ENCODE measurements at regions not wholly inside any gene's neighbourhood (a gene's known extent, or its start where the extent isn't known, plus 50 kb on each side); places are given as distances from the start of the nearest gene placed in this dataset.

DNA sequence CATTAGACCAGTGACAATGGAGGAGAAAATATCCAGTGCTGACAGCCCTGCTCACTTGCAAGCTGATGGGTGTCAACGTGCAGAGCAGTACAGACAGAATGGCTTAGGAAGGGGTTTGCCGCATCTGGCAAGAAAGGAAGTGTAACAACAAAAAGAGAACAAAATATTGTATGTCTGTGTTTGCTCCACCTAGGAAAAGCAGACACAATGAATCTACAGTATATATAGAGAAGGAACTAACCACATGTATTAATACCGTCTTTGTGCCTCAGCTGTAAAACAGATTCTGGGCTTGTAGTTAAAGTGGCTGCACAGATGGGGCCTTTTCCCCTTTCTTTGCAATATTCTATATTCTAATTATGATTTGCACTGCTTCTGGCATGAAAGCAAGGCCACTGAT lies 281.1 kb upstream of the MEOX2 start:
- no peaks in the 10 kb centered on the region for H3K9me3 ChIP-seq (ENCODE audit: control insufficient read depth, insufficient read depth, low read depth, low read length)
- no peak overlapping the region for H3K27ac ChIP-seq (ENCODE audit: low read length)
- DNase-seq (ENCODE audit: low read depth, low spot score) (no peak), ATAC-seq (no peak)
- no peak for TF ChIP-seq POLR2AphosphoS5 (IDR thresholded peaks at IDR 0.05; ENCODE audit: low read depth, low read length)
- TF ChIP-seq, protein P1, sequence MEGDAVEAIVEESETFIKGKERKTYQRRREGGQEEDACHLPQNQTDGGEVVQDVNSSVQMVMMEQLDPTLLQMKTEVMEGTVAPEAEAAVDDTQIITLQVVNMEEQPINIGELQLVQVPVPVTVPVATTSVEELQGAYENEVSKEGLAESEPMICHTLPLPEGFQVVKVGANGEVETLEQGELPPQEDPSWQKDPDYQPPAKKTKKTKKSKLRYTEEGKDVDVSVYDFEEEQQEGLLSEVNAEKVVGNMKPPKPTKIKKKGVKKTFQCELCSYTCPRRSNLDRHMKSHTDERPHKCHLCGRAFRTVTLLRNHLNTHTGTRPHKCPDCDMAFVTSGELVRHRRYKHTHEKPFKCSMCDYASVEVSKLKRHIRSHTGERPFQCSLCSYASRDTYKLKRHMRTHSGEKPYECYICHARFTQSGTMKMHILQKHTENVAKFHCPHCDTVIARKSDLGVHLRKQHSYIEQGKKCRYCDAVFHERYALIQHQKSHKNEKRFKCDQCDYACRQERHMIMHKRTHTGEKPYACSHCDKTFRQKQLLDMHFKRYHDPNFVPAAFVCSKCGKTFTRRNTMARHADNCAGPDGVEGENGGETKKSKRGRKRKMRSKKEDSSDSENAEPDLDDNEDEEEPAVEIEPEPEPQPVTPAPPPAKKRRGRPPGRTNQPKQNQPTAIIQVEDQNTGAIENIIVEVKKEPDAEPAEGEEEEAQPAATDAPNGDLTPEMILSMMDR (IDR thresholded peaks at IDR 0.05) = no peak
- no peak for TF ChIP-seq SIN3A (IDR thresholded peaks at IDR 0.05; ENCODE audit: borderline replicate concordance, insufficient read depth, low read depth, low read length)
- no peak for TF ChIP-seq REST (IDR thresholded peaks at IDR 0.05; ENCODE audit: insufficient read depth in 1 of 2, low read depth in 2 of 2, low read length in 1 of 2)
- TF ChIP-seq TCF7L2 (IDR thresholded peaks at IDR 0.05; ENCODE audit: low read depth, low read length) = no peak
- BruUV-seq (replicated peaks) = no TSS peak
- no peaks in the 10 kb centered on the region for H3K36me3 ChIP-seq (ENCODE audit: control insufficient read depth, insufficient read depth, low read length)
- in situ Hi-C loops (cut with HindIII; ENCODE audit: low pct_unique_long_range_greater_than_20kb, low sequenced_read_pairs) = no loop called here
- intact Hi-C loops (cut with micrococcal nuclease; ENCODE audit: unreplicated experiment) = no loop called here
- H3K4me1 ChIP-seq (ENCODE audit: control insufficient read depth, insufficient read depth, low read length) = no peaks in the 10 kb centered on the region
- H3K4me3 ChIP-seq (ENCODE audit: low read depth in 2 of 2, low read length in 2 of 2) = no peak overlapping the region
- CTCF ChIA-PET = no interaction called here
- POLR2A ChIA-PET = no interaction called here
- H3K27me3 ChIP-seq (ENCODE audit: control insufficient read depth, insufficient read depth, low read length) = no peaks in the 10 kb centered on the region

DNA sequence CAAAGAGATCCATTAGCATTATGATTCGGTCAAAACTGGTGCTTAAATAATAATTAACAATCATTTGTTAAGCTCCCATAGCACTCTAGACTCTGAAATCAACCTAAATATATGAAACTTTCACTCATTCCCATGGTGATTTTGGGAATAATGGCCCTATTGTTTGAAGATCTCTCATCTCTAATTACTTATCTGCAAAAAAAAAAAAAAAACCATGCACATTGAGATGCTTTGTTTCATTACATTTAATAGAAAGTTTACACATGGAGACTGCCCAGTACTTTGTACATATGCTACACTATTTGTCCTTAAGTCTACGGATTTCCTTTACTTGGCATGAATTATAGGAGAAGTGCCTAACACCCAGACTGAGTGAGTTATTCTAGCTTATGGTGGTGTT lies 280.6 kb upstream of the MEOX2 start:
- BruUV-seq (replicated peaks) = no TSS peak
- Histone ChIP-seq H3K4me1 (ENCODE audit: control insufficient read depth, insufficient read depth, low read length) (no peaks in the 10 kb centered on the region), H3K27me3 (ENCODE audit: control insufficient read depth, insufficient read depth, low read length) (no peaks in the 10 kb centered on the region), H3K36me3 (ENCODE audit: control insufficient read depth, insufficient read depth, low read length) (no peaks in the 10 kb centered on the region), H3K27ac (ENCODE audit: low read length) (no peak overlapping the region), H3K4me3 (ENCODE audit: low read depth in 2 of 2, low read length in 2 of 2) (no peak overlapping the region), H3K9me3 (ENCODE audit: control insufficient read depth, insufficient read depth, low read depth, low read length) (no peaks in the 10 kb centered on the region)
- in situ Hi-C loops (cut with HindIII; ENCODE audit: low pct_unique_long_range_greater_than_20kb, low sequenced_read_pairs) (no loop called here), intact Hi-C loops (cut with micrococcal nuclease; ENCODE audit: unreplicated experiment) (no loop called here)
- ChIA-PET POLR2A (no interaction called here), CTCF (no interaction called here)
- ATAC-seq = no peak
- TF ChIP-seq TCF7L2 (IDR thresholded peaks at IDR 0.05; ENCODE audit: low read depth, low read length) (no peak), SIN3A (IDR thresholded peaks at IDR 0.05; ENCODE audit: borderline replicate concordance, insufficient read depth, low read depth, low read length) (no peak), POLR2AphosphoS5 (IDR thresholded peaks at IDR 0.05; ENCODE audit: low read depth, low read length) (no peak), REST (IDR thresholded peaks at IDR 0.05; ENCODE audit: insufficient read depth in 1 of 2, low read depth in 2 of 2, low read length in 1 of 2) (no peak)
- TF ChIP-seq, protein P1 (IDR thresholded peaks at IDR 0.05) = no peak
- DNase-seq (ENCODE audit: low read depth, low spot score) = no peak

Measured in Panc1 (cell line).